ENCODE measurements at regions not wholly inside any gene's neighbourhood (a gene's known extent, or its start where the extent isn't known, plus 50 kb on each side); places are given as distances from the start of the nearest gene placed in this dataset.

DNA sequence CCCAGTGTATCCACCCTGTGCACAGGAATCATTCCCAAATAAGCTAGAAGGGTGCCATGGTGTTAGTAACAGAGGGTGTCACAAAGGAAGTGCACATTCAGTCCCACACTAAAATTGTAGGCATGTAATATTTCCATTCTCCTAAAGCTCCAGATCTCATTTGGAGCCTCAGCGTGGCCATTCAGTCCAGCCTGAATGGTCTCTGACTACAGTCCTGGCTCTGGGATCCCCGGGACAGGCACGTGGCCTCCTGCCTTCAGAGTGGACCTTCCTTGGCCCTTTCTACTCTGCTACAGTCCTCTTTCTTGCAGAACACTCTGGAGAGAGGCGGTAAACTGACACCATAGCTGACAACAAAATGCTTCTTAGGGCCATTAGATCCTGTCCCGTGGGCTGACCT lies 243.9 kb downstream of the IRX2 start:
- DNase-seq (ENCODE audit: low read depth in 2 of 3, low spot score in 2 of 3): no peak

DNA sequence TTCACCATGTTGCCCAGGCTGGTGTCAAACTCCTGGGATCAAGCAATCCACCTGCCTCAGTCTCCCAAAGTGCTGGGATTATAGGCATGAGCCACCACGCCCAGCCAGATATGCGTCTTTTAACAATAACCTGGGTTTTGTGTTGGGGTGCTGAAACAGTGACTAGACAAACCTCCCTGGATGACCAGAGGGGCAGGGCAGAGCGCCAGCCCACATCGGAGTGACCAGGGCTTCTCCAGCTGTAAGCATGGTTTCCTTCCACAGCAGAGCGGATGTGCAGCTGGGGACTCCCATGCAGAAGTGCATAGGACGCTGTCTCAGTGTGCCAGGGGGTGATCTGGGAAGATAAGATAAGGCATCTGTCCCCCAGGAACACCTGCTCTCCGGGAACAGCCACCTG lies 244.9 kb downstream of the IRX2 start:
- no peak for DNase-seq (ENCODE audit: low read depth in 2 of 3, low spot score in 2 of 3)

- no peak for DNase-seq (ENCODE audit: low read depth in 2 of 3, low spot score in 2 of 3)
Measured at GRCh38 chr5:2505217-2505616, 246.3 kb downstream of the IRX2 start.

- DNase-seq (ENCODE audit: low read depth in 2 of 3, low spot score in 2 of 3): no peak
Measured at GRCh38 chr5:2502970-2503594, 248.4 kb downstream of the IRX2 start.

- DNase-seq (ENCODE audit: low read depth in 2 of 3, low spot score in 2 of 3): no peak
Measured at GRCh38 chr5:2499917-2500316, 251.6 kb downstream of the IRX2 start.

DNA sequence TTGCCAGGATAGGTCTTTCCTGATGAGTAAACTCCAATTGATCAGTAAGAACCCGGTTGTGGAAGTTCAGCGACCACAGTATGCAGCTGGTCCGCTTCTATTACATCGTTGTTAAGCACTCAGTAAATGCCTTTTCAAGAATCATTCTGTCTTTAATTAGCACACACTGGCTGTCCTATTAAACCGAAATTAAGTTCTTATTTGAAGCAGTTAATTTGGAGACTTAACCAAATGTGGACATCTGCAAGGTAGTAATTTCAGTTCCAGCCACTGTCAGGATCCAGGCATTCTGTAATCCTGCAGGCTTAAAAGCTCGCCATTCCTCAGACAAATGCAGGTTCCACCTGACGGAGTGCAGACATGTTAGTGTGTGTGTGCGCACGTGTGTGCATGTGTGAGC lies 254.6 kb downstream of the IRX2 start:
- no peak for DNase-seq (ENCODE audit: low read depth in 2 of 3, low spot score in 2 of 3)

GRCh38 chr5:2496126-2496525 lies 255.4 kb downstream of the IRX2 start:
- no peak for DNase-seq (ENCODE audit: low read depth in 2 of 3, low spot score in 2 of 3)

GRCh38 chr5:2493356-2493755 lies 258.1 kb downstream of the IRX2 start:
- DNase-seq (ENCODE audit: low read depth in 2 of 3, low spot score in 2 of 3): no peak

- DNase-seq (ENCODE audit: low read depth in 2 of 3, low spot score in 2 of 3): no peak
Measured at GRCh38 chr5:2492476-2492875, 259.0 kb downstream of the IRX2 start.

- no peak for DNase-seq (ENCODE audit: low read depth in 2 of 3, low spot score in 2 of 3)
Measured at GRCh38 chr5:2491846-2492245, 259.6 kb downstream of the IRX2 start.

GRCh38 chr5:2489306-2489705 lies 262.2 kb downstream of the IRX2 start:
- DNase-seq (ENCODE audit: low read depth in 2 of 3, low spot score in 2 of 3): no peak

- no peak for DNase-seq (ENCODE audit: low read depth in 2 of 3, low spot score in 2 of 3)
Measured at GRCh38 chr5:2488593-2488992, 262.9 kb downstream of the IRX2 start.

GRCh38 chr5:2487152-2487763 lies 264.2 kb downstream of the IRX2 start:
- DNase-seq (ENCODE audit: low read depth in 2 of 3, low spot score in 2 of 3): no peak

DNA sequence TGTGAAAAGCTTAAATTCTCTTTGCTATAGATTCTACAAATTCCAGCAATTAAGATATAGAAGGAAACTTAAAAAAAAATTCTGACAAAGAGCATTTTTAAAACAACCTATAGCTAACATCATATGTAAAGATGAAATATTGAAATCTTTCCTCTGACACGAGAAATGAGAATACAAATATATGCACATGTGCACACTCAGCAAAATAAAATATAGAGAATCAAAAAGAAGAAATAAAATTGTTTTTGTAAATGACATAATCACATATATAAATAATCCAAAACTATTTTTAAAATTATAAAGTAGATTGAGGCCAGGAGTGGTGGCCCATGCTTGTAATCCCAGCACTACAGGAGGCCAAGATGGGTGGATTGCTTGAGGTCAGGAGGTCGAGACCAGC lies 265.1 kb downstream of the IRX2 start:
- no peak for DNase-seq (ENCODE audit: low read depth in 2 of 3, low spot score in 2 of 3)

- no peak for DNase-seq (ENCODE audit: low read depth in 2 of 3, low spot score in 2 of 3)
Measured at GRCh38 chr5:2482778-2483177, 268.7 kb downstream of the IRX2 start.

GRCh38 chr5:2480871-2481270 lies 270.6 kb downstream of the IRX2 start:
- no peak for DNase-seq (ENCODE audit: low read depth in 2 of 3, low spot score in 2 of 3)

- DNase-seq (ENCODE audit: low read depth in 2 of 3, low spot score in 2 of 3): no peak
Measured at GRCh38 chr5:2475902-2476301, 275.6 kb downstream of the IRX2 start.

DNA sequence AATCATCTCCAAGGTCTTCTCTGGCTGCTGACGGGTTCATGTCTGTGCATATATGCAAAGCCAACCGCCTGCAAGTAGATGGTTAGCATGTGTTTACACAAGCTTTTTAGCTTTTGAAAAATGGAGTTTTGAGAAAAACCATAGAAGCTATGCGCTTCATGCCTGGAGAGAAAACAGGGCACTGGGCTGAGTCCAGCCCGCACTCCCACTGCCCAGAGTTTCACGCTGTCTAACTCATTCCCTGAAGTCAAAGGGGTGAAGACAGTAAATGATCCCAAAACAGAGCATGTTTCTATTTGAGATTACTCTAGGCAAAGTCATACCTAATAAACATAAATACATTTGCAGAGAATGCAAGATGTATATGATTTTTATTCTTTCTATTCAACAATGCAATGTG lies 278.8 kb downstream of the IRX2 start:
- no peak for DNase-seq (ENCODE audit: low read depth in 2 of 3, low spot score in 2 of 3)

GRCh38 chr5:2471152-2471879 lies 280.2 kb downstream of the IRX2 start:
- no peak for DNase-seq (ENCODE audit: low read depth in 2 of 3, low spot score in 2 of 3)

DNA sequence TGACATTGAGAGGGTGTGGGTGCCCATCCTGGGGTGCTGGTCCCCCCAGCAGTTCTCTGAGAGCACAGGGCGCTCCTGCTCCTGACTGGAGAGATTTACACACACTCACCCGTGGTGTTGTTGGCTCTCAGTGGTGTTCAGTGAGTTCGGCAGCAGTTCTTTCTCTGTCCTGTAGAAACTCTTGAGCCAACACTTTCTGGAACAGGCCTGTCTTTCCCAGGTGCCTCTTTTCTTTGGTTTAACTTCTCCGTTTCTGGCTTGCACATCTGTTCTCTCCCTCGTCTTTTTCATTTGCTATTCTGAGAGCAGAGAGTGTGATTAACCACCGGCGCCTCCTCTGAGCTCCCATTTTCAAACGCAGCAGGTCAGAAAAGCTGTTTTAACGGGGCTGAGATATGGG lies 284.5 kb downstream of the IRX2 start:
- no peak for DNase-seq (ENCODE audit: low read depth in 2 of 3, low spot score in 2 of 3)

- DNase-seq (ENCODE audit: low read depth in 2 of 3, low spot score in 2 of 3): no peak
Measured at GRCh38 chr5:2465383-2465782, 286.1 kb downstream of the IRX2 start.

- no peak for DNase-seq (ENCODE audit: low read depth in 2 of 3, low spot score in 2 of 3)
Measured at GRCh38 chr5:2464141-2464540, 287.3 kb downstream of the IRX2 start.
